Activated CD4-positive, alpha-beta T cell treated with anti-CD3 and anti-CD28 coated beads for 24 hours (primary cell): ENCODE measurements at regions not wholly inside any gene's neighbourhood (a gene's known extent, or its start where the extent isn't known, plus 50 kb on each side); places are given as distances from the start of the nearest gene placed in this dataset.

Source experiments
- DNase-seq, 2 donors: peaks; one replicate each; pipeline ENCODE4 v3.0.0-alpha.2; 2020; ENCODE audit warnings: low read depth in 2 of 2

DNA sequence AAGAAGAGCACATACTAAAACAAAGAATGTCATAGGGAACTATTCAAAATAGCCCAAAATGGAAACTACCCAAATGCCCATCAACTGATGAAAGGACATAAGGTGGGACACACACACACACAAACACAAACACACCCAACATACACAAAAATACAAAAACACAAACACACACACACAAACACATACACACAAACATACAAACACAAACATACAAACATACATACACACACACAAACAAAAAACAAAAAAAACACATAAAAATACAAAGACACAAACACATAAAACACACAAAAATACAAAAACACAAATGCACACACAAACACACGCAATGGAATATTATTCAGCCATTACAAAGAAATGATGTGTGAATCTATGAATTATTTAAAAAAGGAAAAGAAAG is 203.6 kb downstream of the ERMARD start:
- no peak for DNase-seq

DNA sequence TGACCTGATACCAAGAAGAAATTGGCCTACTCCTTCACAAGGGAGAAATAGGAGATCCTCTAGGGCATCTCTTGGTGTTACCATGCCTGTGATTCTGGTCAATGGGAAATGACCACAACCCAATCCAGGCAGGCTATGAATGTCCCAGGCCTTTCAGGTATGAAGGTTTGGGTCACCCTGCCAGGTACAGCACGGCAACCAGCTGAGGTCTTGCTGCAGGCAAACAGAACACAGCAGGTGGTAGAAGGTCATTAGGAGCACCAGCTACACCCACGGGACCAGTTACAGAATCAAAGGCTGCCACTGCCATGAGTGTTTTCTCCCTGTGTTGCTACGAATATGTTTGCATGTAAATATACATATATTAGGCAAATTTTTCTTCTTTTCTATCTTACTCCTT is 202.3 kb downstream of the ERMARD start:
- no peak for DNase-seq

DNA sequence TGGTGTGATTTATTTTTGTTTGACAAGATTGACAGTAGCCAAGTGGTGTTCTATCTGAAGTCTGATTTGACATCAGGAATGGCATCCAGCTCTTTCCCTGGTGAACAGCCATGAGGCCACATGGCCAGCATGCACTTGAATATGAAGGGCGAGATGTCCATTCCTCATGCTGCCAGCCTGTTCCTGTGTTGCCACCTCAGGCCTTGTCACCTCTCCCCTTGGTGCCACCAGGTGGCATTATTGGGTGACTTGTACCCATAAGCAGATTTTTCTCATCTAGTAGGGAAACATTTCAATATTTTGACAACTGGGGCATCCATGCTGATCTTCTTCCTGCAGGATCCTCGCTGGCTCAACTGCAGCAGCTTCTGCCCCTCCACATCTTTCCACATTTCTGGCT is 199.1 kb downstream of the ERMARD start:
- no peak for DNase-seq

DNA sequence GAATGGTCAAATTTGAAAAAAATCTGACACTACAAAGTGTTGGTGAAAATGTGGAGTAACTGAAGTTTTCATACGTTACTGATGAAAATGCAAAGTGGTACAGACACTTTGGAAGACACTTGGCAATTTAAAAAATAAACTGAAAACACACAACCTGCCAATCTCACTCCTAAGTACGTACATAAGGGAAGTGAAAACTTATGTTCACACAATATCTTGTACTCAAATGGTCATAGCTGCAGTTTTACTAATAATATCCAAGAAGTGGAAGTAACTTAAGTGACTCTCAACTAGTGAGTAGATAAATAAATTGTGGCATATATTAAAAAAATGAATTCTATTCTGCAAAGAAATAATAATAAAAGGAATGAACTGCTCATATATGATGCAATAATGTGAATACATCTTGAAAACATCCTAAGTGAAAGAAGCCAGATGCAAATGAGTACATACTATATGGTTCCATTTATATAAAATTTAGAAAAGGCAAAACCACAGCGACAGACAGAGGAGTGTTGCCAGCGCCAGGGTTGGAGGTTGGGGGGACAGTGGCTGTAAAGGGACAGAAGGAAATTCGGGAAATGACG is 198.2 kb downstream of the ERMARD start:
- DNase-seq: no peak

DNA sequence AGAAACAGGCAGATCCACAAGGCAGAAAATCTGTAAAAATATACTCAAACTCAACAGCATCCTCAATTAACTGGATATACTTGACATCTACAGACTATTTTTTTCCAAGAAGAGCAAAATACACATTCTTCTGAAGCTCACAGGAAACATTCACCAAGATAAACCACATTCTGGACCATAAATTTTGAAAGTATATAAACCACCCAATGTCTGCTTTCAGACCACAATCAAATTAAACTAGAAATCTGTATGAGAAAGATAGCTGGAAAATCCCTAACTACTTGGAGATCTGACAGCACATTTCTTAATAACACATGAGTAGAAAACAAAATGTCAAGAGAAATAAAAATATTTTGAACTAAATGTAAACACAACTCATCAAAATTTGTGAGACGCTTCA is 195.5 kb downstream of the ERMARD start:
- no peak for DNase-seq

DNA sequence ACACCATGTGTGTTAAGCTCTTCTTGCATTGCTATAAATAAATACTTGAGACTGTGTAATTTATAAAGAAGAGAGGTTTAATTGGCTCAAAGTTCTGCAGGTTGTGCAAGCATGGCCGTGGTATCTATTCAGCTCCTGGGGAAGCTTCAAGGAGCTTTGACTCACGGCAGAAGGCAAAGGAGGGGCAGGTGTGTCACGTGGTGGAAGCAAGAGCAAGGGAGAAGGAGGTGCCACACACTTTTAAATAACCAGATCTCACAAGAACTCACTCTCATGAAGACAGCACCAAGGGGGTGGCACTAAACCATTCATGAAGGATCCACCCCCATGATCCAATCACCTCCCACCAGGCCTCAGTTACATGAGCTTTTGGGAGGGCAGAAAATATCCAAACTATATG is 193.7 kb downstream of the ERMARD start:
- DNase-seq: no peak

DNA sequence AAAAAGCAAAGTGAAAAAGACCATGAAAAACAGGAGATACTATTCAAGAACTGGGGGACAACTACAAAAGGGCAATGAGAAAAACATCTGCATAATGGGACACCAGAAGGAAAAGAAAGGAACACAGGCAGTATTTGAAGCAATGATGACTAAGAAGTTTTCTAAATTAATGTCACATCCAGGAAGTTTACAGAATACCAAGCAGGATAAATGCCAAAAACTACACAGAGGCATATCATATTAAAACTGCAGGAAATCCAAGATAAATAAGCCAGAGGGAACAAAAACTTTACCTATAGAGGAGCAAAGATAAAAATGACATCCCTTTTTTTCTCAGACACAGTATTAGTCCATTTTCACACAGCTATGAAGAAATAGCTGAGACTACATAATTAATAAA is 193.0 kb downstream of the ERMARD start:
- no peak for DNase-seq

DNA sequence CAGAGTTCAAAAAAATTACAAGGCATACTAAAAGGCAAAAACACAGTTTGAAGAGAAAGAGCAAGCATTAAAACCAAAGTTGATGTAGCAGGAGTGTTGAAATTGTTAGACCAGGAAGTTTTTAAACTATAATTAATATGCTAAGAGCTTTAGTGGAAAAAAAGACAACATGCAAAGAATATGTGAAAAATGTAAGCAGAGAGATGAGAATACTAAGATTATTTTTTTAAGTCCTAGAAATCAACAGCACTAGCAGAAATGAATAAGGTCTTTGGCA is 192.6 kb downstream of the ERMARD start:
- DNase-seq: no peak

DNA sequence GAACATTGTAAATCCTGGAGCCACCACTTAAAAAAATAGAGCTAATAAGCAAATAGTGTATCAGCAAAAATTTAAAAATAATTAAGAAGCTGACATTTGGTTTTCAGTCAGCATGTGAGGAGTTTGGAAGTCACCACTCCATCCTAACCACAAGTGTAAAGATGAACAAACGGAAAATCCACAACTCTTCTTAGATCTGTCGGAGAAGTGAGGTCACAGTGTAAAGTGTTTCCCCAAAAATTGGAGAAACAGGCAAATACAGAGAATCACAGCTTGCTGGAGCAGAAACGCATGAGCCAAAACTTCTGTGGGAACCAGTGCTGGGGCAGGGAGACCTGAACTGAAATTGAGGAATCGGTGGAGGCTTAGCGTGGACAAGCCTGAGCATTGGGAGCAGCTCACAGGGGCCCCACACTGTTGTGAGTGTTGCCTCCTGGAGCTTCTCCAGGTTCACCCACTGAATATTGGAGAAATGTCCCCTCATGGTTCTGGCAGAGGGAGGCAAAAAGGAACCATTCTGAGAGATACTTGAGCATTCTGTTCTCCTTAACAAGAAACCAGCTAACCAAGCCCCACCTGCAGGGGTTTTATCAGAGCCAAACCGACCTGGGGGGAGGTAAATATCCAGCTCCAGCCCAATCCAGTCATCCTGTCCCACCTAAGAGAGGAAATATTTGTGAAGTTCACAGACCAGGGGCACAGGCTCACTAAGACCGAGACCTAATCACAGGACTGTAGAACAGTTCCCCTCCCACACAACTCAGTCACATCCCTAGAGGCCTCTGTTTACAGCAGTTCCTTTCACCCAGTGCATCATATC is 192.0 kb downstream of the ERMARD start:
- no peak for DNase-seq

DNA sequence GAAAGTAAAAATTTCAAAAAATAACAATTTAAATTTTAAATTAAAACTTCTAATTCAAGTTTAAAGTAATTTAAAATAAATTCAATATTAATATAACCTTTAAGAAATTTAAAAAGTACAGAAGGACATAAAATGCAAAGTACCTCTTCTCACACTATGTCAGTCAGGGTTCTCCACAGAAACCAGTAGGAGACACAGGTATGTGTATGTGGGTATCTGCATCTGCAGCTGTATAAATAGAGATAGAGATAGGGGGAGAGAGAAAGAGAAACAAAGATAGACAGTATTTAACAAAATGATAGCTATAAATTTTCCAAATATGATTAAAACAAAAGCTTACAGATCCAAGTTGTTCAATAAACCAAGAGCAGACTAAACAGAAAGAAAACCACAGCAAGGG is 190.8 kb downstream of the ERMARD start:
- DNase-seq: no peak

DNA sequence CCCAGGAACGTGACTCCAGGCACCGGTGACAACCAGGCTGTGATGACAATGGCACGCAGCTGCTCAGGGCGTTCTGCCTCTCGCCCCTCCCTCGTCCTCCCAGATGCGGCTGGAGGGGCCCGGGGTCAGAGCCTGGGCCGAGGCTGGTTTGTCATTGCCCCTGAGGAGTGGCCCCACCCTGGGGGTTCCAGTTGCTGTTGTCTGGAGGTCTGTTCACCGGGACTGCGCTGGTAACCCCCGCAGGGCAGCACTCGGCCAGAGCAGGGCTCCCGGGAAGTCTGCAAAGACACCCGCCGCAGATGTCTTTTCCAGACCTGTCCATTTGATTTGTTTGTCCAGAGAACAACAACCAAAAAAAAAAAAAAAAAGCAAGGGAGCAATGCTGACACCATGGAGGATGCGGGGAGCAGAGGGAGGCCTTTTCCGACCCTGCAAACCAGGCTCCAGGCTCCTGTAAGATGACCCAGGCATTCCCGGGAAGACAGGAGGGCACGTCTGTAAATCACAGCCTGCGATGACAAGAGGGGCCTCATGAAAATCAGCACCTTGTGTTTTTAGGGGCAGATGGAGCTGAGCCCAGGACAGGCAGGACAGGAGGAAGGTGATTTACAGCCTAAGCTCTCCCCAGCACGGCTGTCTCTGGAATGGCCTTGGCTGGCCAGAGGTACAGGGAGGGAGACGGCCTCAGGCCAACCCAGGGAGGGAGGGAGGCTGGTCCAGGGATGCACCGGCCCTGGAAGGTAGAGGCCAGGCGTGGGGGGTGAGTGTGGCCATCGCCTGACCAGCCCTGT is 189.3 kb downstream of the ERMARD start:
- no peak for DNase-seq

DNA sequence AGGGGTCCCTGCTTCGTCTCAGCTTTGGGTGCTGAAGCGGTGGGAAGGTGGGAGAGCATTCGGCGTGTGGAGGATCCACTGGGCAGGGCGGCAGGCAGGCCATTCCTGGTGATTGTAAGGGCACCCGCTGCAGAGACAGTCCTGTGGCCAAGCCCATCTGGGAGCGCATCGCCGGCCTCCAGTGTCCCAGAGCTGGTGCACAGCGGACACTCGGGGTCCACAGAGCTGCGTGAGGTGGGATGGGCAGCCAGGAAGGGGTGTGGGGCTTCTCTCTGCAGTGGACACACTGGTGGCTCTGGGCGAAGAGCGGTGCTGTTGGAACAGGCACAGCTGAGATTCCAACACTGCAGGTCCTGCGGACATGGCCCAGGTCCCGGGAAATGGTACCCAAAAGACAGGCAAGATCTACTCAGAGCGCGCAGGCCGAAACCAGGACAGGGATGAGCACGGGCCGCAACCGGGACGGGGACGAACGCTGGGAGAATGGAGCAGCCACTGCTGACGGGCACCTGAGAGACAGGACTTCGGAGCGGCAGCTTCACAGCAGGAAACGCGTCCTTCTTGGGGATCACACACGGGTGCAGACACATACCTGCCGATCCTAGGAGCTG is 188.2 kb downstream of the ERMARD start:
- DNase-seq: no peak

DNA sequence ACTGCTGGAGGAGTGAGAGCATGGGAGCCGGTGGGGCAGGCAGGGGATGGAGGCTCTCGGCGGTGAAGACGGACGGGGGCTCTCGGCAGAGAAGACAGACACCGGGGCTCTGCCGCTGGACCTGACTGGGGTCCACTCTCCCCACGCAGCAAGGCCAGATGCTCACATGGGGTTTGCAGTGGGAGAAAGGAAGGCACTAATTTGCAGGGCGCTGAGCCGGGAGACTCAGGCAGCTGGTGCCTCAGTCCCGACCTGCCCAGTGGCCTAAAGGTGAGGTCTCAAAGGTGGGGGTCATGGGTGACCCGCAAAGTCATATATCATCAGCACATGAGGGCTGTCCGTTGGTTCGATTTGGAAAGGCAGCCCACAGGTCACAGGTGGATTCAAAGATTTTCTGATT is 187.3 kb downstream of the ERMARD start:
- no peak for DNase-seq

DNA sequence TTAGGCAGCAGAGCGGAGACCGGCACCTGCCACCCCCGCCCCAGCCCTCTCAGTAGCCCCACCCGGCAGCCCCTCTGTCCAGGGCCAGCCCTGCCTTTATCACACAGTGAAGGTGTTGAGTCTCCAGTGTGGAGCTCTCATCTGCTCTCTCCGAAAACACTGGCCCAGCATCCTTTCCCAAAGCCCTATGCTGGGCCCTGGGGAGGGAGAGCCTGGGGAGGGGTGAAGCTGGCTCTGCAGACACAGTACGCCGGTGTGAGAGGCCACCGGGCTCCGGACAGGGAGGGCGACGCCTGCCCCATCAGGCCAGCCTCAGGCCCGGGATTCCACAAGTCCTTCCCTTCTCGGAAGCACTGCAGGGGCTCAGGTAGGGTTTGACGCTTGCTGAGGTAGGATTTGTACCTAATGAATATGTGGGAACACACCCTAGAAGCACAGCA is 186.9 kb downstream of the ERMARD start:
- DNase-seq: no peak

DNA sequence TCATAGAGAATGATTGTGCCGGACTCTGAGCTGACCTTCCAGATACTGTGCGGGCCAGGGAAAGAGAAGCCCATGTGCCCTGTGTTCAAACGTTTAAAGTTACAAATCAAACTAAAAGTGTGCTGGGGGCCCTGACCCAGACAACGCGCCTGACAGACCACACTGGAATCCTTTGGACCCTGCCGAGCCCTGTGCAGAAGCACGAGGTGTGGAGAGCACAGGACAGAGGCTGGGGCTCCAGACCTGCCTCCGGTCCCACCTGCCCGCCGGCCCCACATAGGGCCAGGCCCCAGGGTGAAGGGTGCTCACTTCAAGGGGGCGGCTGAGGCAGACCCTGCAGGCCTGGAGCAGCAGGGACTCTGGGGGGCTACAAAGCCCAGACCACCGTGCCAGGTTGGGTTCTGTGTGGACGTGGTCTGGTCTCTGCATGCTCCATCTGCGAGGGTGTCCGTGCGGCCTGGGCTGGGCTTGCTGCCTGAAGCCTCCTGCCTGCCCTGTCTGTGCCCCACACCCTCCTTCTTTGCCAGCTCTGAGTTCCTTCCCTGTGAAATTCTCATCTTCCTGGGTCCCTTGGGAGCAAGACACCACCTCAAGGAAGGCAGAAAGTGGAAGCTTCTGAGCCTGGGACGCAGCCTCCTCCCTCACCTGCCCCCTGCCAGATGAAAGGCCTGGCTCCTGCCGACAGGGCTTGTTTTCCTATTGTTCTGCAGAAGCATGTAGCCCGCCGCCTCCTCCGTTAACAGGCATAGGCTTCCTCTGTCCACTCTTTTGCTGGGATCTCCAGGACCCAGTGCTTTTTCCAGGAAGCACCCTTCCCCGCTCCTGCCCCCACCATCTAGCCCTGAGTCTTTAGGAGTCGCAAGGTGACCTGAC is 186.2 kb downstream of the ERMARD start:
- no peak for DNase-seq

DNA sequence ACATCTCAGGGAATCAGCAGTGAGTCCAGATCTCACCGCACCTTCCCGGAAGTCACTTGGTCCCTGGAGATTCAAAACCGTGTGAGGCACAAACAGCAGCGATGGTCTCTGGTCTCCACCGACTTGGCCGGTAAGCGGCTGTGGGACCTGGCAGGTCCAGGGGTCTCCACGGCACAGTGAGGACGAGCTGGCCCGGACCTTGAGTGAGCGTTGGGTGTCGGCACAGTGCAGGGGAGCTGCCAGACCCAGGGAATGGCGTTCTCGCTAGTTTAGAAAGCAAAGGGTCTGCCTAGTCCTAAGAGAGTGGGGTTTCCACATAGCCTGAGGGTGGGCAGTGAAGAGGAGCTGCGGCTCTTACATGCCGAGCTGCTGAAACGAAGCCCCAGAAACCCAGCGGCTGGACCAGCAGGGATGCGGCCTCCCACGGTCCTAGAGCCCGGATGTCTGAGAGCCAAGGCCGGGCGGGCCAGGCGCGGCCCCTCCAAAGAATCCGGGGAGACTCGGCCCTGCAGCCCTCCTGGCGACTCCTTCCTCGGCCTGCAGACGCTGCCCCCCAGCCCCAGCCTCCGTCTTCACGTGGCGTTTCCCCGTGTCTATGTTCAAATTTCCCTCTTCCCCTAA is 185.0 kb downstream of the ERMARD start:
- DNase-seq: no peak

DNA sequence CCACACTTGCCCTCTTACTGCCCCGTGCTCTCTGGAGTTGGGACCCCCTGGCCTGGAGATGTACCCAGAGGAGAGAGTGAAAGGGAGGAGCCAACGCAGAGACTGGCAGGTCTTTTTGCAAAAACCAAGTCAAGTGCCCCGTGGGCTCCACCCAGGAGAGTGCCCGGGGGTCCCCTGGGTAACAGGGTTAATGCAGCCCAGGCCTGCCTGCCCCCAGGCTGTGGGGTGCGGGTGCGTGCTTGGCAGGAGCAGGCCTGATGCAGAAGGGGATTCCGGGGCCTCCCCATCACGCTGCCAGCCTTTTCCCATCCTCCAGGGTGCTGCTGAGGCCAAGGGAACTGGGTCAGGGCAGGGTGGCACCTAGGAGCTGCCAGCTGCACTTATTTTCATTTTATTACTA is 184.4 kb downstream of the ERMARD start:
- DNase-seq: no peak

DNA sequence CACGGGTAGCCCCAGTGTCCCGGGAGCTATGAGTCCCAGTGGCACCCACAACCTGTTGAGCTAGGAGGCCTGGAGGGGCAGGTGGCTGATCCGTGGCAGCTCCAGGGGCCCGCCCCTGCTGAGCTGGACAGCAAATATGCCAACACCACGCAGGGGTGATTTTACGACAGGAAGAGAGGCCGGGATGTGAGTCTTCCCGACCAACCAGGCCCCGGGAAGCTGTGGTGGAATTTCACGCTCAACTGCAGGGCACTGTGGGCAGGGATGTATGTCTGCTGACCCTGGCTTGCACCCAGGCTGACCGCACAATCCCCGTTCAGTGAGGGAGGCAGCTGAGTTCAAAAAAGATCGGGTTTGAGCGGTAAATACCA is 183.9 kb downstream of the ERMARD start:
- no peak for DNase-seq

DNA sequence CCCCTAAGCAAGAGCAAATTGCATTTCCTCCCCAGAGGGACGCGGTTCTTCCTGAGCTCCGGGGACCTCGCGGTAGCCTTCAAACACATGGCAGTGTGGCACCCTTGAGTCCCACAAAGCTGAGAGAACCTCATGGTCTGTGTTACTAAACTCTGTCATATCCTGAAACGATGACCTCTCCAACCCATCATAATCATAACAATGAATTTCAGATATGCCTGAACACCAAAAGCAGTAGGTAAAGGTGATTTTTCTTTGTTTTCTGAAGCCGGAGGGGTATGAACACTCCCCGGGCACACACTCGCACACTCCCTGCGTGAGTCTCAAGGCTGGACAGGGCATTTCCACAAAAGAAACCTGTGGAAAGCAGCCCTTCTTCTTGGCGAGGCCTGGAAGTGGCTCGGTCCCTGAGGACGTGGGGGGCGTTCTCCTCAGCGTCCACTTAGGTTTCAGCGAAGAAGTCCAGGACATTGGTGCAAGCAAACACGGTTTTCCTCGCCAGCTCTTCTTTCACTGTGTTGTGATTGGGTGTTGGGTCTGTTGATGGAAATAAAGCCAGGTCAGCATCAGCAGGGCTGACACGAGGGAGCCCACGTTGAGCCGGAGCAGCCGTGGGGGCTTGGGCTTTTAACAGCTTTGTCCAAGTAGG is 183.4 kb downstream of the ERMARD start:
- DNase-seq: no peak

DNA sequence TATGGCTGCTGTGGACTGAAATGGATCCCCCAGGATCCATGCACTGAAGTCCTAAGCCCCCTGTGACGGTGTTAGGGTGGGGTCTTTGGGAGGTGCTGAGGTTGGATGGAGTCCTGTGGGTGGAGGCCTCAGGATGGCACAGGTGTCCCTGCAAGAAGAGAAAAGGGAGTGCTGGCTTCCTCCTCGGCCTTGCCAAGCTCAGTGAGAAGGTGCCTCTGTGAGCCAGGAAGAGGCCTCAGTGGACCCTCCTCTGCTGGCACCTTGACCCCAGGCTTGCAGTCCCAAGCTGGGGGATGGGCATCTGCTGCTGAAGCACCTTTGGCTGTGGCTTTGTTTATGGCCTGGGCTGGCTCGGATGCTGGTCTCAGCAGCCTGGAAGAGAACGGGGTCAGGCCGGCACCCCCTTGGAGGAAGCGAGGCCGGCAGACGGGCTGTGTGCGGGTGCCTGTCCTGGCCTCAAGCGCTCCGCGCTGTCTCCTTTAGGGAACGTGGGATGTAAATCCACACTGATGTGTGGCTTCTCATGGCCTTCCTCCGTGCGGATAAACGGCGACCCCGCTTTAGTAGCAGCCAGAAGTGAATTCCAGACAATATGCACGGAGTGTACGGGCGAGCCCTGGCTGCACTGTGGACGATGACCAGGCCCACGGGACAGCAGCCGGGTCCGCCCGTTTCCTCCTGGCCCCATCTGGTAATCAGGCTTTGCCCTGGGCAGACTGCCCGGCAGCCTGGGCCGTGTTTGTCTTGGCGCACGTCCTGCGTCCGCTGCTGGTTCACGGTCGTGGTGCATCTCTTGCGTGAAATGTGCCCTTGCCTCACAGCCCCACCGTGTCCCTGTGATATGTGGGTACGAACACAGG is 182.6 kb downstream of the ERMARD start:
- DNase-seq: no peak
